HG02642 (cell line): ENCODE measurements at regions not wholly inside any gene's neighbourhood (a gene's known extent, or its start where the extent isn't known, plus 50 kb on each side); places are given as distances from the start of the nearest gene placed in this dataset.
"Not testable (repeated sequence)": the region's sequence is repeated elsewhere in the genome, so short reads cannot be mapped to it uniquely, and the experiment has no call there.

Experiments
- ATAC-seq: cut with Tn5 transposase; IDR thresholded peaks from one replicate; pipeline ENCODE4 v1.9.1; 2021; ENCODE audit warnings: mild to moderate bottlenecking; ENCODE audit not compliant: unreplicated experiment, poor library complexity

DNA sequence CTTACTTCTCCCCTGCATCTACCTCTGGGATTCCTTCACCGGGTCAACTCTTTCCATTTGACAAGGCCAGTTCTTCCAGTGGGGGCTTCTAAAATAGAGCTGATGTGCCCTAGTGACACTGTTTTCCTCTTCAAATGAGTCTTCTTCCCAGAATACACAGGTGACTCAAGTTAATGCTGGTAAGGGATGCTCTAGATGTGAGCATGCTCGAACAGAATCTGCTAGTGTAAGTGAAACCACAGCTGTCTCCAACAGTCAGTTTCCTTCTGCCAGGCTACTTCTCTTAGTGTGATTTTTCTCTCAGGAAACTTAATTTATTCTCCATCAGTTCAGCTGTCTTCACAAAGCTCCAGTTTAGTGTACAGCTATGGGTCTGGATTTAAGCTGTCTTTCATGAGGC, 194.9 kb upstream of the C1orf87 start:
- no peak for ATAC-seq

- no peak for ATAC-seq
These were observed 192.3 kb upstream of the C1orf87 start for GRCh38 chr1:60265560-60266535.

GRCh38 chr1:60262701-60263100, 189.1 kb upstream of the C1orf87 start:
- ATAC-seq: no peak

- ATAC-seq: no peak
These were observed 184.0 kb upstream of the C1orf87 start for GRCh38 chr1:60257531-60257930.

GRCh38 chr1:60255565-60255964, 182.0 kb upstream of the C1orf87 start:
- no peak for ATAC-seq

DNA sequence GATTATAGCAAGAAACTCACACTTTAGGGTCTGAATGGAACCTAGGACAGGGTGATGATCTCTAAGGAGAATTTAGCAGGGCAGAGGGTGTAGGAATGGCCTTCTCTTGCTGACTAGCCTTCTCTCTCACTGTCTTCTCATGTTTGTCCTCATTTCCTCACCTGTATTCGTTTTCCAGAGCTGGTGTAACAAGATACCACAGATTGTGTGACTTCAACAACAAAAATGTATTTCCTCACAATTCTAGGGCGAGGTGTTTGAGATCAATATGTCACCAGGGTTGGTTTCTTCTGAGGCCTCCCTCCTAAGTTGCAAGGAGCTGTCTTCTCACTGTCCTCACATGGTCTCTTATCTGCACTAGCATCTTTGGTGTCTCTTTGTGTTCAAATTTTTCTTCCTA, 177.9 kb upstream of the C1orf87 start:
- no peak for ATAC-seq

GRCh38 chr1:60247467-60247866, 173.9 kb upstream of the C1orf87 start:
- ATAC-seq: not testable (repeated sequence)

DNA sequence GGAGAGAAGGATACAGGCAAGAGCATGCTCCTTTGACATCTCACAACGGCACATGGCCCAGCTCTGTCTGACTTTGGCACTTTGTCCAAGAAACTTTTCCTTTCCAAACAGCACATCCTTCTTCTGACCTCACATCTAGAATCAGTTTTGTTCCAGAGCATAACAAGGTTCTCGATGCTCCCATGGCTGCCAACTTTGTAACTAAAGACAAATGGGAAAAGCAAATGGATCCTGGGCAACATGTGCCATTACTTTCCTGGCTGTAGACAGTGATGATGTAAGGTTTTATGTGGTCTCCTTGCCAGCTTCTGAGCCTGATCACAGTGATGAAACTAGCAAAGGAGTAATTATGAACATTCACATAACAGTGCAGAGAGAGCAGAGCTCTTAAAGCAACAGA, 171.8 kb upstream of the C1orf87 start:
- ATAC-seq: no peak

GRCh38 chr1:60244906-60245305, 171.3 kb upstream of the C1orf87 start:
- no peak for ATAC-seq

GRCh38 chr1:60235275-60235674, 161.7 kb upstream of the C1orf87 start:
- ATAC-seq: no peak

- no peak for ATAC-seq
These were observed 161.2 kb upstream of the C1orf87 start for GRCh38 chr1:60234776-60235175.

GRCh38 chr1:60229821-60230220, 156.3 kb upstream of the C1orf87 start:
- ATAC-seq: no peak

DNA sequence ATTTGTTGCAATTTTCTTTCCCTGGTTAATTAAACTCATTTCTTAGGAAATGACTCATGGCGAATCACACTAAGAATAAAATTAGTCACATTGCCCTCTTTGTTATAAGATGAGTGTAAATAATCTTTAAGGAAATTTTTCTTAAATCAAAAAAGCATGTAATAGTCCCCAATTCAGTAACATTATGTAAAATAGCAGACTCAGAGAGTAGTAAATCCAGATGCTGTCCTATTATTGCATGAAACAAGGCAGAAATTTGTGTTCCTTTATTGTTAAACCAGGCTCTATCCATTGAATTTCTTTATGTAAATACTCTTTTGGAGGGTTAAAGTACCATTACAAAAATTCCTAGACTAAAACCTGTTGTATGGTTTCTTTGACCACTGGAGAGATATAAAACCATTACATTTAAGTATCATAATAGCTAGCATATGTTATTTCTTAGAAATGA, 154.5 kb upstream of the C1orf87 start:
- ATAC-seq: no peak

- no peak for ATAC-seq
These were observed 154.0 kb upstream of the C1orf87 start for GRCh38 chr1:60227601-60228000.

- ATAC-seq: no peak
These were observed 151.9 kb upstream of the C1orf87 start for GRCh38 chr1:60225486-60225885.

- ATAC-seq: no peak
These were observed 151.0 kb upstream of the C1orf87 start for GRCh38 chr1:60224523-60224922.

DNA sequence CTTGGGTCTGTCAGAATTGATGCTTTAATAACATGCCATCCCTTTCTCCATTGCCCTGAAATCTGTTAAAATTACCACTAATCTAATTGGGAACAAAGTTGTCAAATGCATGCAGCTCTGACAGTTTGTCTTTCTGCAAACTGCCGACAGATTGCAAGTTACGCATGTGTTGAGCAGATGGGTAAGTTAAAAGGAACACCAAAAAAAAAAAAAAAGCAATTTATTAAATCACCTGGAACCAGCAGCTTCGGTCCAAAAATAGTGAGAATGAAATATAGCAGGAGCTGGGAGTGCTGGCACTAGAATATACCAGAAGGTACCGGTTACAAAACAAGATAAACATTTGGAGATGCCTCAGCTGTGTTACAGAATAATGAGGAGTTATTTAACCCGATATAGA, 149.6 kb upstream of the C1orf87 start:
- ATAC-seq: no peak

GRCh38 chr1:60222360-60223115, 149.0 kb upstream of the C1orf87 start:
- no peak for ATAC-seq

DNA sequence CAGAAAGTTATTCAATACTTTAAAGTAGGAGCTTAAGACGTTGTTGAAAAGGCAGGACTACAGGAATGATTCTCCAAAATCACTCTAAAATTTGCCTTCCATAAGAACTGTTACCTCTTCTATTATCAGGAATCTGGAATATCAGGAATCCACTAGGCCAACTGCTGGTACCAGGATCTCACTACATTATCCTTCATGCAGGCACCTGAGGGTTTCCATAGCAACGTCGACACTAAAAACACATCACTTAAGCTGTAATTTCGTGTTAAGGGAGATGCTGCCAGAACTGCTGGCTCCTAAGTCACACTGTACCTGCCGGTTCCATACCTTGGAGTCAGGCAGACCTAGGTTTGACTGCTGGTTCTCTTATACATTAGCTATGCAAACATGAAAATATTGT, 139.7 kb upstream of the C1orf87 start:
- no peak for ATAC-seq

DNA sequence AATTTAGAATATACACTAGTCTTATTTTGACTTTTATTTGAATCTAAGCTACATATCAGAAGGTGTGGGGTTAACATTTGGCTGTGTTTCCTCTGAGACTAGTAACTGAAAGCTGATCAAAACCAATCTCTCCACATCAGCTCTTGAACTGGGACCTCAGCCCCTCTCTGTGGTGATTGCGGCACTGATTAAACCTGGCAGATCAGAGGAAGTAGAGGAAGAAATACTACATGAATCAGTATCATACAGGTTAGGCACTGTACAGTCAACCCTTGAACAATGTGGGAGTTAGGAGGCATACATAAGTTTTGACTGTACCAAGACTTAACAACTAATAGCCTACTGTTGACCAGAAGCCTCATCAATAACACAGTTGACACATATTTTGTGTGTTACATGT, 122.5 kb upstream of the C1orf87 start:
- no peak for ATAC-seq

- no peak for ATAC-seq
These were observed 112.1 kb upstream of the C1orf87 start for GRCh38 chr1:60185684-60186083.
